ENCODE measurements at regions not wholly inside any gene's neighbourhood (a gene's known extent, or its start where the extent isn't known, plus 50 kb on each side); places are given as distances from the start of the nearest gene placed in this dataset.

GRCh38 chr9:2299156-2299842 lies 284.2 kb downstream of the SMARCA2 start:
- Histone ChIP-seq H3K4me1 (ENCODE audit: control insufficient read depth, extremely low read depth, insufficient read depth, low read length) (no peaks in the 10 kb centered on the region), H3K79me2 (ENCODE audit: control insufficient read depth, insufficient read depth, low read length) (no peaks in the 10 kb centered on the region), H3K4me3 (replicated peaks in 1 of 3; ENCODE audit: insufficient read depth in 1 of 3, low read depth in 1 of 3, low read length in 3 of 3) (no peak overlapping the region), H3K4me2 (ENCODE audit: insufficient read depth, low read length) (no peak overlapping the region), H3K9me3 (replicated peaks; ENCODE audit: control insufficient read depth, insufficient read depth, low read length) (no peaks in the 10 kb centered on the region), H3K9me1 (replicated peaks; ENCODE audit: control insufficient read depth, extremely low read depth, insufficient read depth, low read length) (no peaks in the 10 kb centered on the region), H3K27ac (ENCODE audit: insufficient read depth, low read depth, low read length) (no peak overlapping the region), H3K36me3 (ENCODE audit: control insufficient read depth in 2 of 2, extremely low read depth in 1 of 2, insufficient read depth in 2 of 2, low read length in 2 of 2) (no peaks in the 10 kb centered on the region), H3K27me3 (ENCODE audit: control insufficient read depth in 2 of 2, insufficient read depth in 2 of 2, low read length in 2 of 2) (no peaks in the 10 kb centered on the region), H3K9ac (replicated peaks; ENCODE audit: extremely low read depth, insufficient read depth, low read length) (no peak overlapping the region), H2AFZ (ENCODE audit: low read depth, low read length) (no peak overlapping the region), H4K20me1 (replicated peaks; ENCODE audit: control insufficient read depth, extremely low read depth, insufficient read depth, low read length) (no peaks in the 10 kb centered on the region)
- BruUV-seq (replicated peaks) = no TSS peak
- FAIRE-seq (no peak), DNase-seq (ENCODE audit: low read depth, low spot score) (no peak)
- dilution Hi-C loops (cut with MboI; ENCODE audit: extremely low pct_ligation_motif_present, low sequenced_read_pairs) (no loop called here), intact Hi-C loops (cut with micrococcal nuclease) (no loop called here)
- POLR2A ChIA-PET = no interaction called here
- CTCF ChIA-PET = no interaction called here
- TF ChIP-seq POLR2AphosphoS5 (IDR thresholded peaks at IDR 0.05; ENCODE audit: insufficient read depth, low read depth, low read length) (no peak), MAX (IDR thresholded peaks at IDR 0.05; ENCODE audit: insufficient read depth, insufficient read length) (no peak), GATA2 (IDR thresholded peaks at IDR 0.05; ENCODE audit: insufficient read depth, insufficient read length, low read depth, low read length) (no peak), MYC (IDR thresholded peaks at IDR 0.05; ENCODE audit: low read depth, low read length) (no peak), FOS (IDR thresholded peaks at IDR 0.05; ENCODE audit: borderline replicate concordance, insufficient read depth, low read length) (no peak), CTCF (IDR thresholded peaks at IDR 0.05; ENCODE audit: extremely low read depth in 1 of 2, insufficient read depth in 1 of 2, low read depth in 1 of 2, low read length in 2 of 2) (no peak), EZH2 (IDR thresholded peaks at IDR 0.05; ENCODE audit: borderline replicate concordance, low read depth, low read length, severe bottlenecking) (no peak)
